Hepatic stellate cell (primary cell): ENCODE measurements at regions not wholly inside any gene's neighbourhood (a gene's known extent, or its start where the extent isn't known, plus 50 kb on each side); places are given as distances from the start of the nearest gene placed in this dataset.
"Not testable (repeated sequence)": the region's sequence is repeated elsewhere in the genome, so short reads cannot be mapped to it uniquely, and the experiment has no call there.

ENCODE experiments used
- DNase-seq: peaks from one replicate; pipeline ENCODE4 v3.0.0; 2011; ENCODE audit warnings: low spot score

DNA sequence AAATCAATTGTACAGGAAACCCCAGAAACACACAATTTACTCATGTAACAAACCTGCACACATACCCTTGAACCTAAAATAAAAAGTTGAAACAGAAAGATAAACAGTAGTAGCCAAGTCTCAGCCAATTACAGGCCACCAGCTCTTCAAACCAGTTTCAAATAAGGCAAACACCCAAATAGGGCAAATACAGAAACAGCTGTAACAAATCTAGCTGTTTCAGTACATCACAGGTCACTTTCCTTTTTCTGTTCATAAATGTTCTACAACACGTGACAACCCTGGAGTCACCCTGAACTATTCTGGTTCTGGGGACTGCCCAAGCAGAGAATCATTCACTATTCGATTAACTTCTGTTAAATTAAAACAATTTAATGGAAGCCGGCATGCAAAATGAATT, 329.0 kb downstream of the GJA1 start:
- no peak for DNase-seq

DNA sequence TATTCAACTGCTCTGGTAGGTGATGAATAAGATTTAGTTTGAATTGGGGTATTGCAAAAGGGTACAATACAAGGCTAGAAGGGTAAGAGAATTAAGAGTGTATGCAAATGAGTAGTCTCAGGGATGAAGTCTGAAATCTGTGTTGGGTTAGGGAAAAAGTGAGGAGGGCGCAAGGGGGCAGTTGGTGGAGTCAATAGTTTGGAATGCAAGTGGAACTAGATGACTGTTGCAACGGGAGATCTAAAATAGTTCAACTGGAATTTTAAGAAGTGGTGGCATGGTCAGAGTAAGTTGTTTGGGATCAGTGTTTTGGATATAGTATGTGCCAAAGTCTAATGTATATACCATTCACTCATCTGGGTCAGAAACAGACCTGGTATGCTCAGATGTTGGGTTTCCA, 329.6 kb downstream of the GJA1 start:
- no peak for DNase-seq

DNA sequence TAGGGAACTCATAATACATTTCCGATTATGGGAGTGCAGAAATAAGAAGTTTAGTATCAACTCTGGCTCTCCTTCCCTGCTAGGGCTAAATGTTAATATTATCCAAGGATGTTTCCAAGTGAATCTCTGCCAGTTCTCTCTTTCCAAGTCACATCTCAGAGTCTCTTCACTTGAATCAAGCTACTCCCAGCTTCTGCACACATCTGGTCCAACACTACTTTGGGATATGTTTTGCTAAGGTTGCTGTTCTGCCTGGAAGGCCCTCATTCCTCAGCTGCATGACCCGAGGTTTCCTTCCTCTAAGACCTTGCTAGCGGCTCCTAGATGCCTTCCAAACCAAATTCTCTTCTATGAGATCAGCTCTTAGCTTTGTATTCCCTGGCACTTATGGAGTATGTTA, 331.8 kb downstream of the GJA1 start:
- DNase-seq, result no peak

DNA sequence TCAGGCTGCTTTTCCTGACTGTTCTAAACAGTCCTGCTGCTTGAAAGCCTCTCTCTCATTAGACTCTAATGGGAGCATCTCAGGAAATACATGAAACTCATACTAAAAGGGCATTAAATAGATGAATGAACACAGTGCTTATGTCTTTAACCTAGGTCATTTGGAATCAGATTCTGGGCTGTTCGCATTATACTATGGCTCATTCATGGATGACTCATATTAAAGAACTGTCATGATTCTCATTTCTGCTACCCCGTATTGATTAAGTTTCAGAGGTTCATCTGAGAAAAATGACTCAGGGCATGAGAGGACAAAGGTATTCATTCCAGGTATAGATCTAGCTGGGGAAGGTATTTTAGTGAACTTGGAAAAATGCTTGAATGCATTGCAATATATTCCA, 335.5 kb downstream of the GJA1 start:
- no peak for DNase-seq

DNA sequence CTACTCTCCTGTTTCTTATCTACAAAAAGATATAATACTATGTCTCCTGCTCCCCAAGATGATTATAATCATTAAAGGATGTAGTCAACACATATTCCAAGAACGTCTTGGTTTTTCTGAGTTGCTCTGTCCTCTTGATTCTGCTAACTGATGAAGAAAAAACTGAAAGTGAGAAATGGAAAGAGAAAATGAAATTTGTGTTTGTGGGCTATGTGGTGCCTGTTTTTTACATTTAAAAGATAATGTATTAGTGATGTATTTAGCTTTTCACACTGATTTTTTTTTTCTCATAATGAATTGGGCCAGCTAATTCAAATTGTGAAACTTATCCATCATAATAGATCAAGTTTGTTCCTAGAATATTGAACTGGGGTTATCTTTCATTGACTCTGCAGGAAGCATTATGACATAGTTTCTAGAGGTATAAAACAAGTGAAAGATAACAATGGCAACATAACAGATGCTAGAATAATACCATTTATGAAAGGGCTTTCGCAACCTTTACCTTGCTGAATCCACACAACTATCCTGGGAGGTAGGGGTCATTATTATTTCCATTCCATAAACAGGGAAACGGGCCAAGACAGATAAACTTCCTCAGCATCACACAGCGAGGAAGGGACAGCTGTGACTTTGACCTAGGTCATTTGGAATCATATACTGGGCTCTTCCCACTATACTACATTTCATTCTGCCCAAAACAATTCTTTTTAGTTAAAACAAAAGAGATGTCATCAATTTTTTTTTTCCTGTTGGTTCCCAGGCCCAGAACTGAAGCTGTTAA, 336.7 kb downstream of the GJA1 start:
- no peak for DNase-seq

DNA sequence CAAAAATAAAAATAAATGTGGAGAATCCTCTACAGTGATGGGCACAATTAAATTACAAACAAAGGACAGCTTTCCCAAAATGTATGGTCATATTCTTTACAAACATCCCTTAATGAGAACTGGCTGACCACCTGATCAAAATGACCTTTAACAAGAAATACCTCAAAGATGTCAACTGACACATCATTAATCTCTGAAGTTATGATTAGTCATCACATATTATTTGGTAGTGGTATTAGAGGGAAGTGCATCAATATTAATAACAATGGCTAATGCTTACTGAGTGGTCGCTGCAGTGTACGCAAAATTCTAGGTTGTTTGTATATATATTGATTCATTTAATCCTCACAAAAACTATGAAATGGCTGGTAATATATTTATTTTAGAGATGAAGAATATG, 340.6 kb downstream of the GJA1 start:
- no peak for DNase-seq

DNA sequence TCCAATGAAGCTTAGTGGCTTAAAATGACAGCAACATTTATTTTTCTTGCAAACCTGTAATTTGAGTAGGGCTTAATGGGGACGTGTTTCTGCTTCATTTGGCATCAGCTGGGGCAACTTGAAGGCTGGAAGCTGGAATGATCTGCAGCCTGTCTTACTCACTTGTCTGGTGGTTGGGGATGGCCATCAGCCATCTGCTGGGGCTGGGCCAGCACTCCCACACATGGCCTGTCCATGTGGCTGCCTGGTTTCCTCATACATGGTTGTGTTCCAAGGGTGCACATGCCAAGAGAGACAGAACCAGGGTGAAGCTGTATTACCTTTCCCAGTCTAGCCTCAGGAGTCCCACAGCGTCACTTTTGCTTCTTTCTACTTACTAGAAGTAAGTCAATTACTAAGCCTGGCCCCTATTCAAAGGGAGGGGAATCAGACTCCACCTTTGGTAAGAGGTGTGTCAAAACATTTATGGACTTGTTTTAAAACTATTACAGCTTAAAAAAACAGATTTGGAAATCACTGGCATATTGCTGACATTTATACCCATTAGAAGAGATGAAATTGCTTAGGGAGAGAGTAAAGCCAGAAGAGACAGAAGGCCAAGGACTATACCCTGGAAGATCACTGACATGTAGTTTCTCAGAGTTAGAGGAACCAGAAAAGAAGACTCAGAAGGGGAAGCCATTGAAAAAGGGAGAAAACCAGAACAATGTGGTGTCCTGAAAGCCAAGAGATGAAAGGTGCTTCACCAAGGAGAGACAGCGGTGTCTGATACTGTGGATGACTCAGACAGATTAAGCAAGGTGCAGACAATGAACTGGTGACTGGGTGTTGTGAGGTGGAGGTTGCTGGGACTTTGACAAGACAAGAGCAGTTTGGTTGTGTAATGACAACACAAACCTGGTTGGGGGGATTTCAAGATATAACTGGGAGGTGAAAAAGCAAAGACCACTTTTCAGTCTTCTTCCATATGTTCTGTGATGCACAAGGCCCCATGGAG, 345.2 kb downstream of the GJA1 start:
- peak; percentile 22 for DNase-seq

DNA sequence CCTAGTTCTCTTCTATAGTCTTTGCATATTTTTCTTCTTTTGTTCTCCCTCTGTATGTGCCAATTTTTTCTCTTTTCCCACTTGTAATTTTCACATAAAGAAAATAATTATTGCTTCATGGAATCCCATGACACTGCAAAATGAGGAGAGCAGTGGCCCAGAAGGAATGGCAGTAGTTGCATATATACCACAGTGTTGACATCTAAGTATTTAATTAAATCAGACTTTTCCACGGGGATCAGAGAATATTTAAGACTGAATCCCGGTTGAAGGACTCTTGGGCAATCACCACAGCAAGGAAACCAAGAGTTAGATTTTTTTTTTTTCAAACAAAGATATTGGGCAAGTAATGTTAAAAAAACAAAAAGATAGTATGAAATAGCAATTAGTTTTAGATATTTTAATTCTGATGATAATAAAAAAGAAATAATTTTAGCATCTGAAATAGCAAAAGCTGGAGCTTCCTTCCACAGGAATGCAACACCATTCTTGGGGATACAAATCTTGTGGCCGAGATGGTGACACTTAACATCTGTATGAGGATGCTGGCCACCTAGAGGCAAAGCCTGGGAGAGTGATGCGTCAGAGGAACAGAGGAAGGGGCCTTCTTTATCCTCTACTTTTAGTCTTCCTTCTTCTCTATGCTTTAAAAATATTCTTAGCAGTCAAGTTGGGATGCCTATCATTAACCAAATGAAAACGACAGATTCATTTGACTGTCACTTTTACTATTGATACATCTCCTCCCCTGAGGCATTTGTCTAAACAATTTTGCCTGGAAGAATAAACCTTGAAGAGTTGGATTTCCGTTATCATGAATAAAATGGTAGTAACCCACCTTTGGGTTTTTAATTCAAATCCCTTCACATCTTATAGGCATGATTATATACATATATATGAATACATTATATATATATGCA, 356.2 kb downstream of the GJA1 start:
- DNase-seq, result no peak

DNA sequence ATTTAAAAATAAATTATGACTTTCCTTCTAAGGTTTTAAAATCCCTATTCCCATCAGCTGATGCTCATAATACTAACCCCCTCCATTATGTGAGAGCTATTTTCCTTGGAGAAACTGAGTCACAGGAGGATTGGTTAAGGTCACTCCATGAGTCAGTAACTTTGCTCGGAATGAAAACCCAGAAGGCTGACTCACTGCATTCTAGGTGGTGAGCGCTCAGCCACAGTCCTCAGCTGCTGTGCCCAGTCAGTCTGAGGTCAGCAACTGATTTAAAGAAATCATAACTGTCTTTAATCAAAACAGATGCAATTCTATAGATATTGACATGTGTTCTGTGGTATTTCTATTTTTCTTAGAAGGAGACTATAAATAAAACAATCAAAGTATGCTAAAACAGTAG, 359.2 kb downstream of the GJA1 start:
- peak; percentile 62 for DNase-seq

DNA sequence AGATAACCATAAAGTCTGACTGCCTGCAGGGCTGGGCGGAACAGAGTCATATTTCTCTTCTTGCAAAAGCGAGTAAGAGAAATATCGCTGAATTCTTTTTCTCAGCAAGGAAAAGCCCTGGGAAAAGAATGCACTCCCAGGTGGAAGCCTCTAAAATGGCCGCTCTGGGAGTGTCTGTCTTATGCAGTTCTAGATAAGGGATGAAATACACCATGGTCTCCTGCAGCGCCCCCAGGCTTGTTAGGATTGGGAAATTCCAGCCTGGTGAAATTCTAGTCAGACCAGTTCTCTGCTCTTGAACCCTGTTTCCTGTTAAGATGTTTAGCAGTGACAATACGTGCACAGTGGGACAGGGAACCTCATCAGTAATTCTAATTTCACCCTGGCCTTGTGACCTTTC, 362.2 kb downstream of the GJA1 start:
- DNase-seq, result not testable (repeated sequence)

DNA sequence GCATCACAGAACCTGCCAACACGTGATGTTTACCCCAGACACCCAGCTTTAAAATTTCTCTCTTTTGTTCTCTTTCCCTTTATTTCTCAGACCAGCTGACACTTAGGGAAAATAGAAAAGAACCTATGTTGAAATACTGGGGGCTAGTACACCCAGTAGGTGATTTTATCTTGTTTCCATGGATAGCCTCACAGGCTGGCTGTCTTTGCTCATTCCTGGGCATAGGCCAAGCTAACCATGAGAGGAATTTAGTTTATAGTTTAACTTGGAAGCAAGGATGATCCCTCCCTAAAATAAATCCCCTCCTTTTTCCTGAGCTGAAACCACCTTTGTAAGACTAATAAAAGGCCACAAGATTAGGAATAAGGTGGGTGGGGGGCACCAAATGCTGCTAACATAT, 362.7 kb downstream of the GJA1 start:
- not testable (repeated sequence) for DNase-seq

DNA sequence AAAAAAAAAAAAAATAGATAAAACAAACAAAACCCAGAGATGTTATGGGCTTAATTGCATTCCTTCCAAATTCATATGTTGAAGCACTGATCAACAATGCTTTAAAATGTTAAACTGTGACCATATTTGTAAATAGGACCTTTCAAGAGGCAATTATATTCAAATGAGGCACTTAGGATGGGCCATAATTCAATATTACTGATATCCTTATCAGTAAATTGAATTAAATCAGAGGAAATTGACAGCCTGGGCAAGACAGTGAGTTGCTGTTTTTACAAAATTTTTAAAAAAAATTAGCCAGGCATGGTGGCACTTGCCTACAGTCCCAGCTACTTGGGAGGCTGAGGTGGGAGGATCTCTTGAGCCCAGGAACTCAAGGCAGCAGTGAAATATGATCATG, 364.1 kb downstream of the GJA1 start:
- no peak for DNase-seq

DNA sequence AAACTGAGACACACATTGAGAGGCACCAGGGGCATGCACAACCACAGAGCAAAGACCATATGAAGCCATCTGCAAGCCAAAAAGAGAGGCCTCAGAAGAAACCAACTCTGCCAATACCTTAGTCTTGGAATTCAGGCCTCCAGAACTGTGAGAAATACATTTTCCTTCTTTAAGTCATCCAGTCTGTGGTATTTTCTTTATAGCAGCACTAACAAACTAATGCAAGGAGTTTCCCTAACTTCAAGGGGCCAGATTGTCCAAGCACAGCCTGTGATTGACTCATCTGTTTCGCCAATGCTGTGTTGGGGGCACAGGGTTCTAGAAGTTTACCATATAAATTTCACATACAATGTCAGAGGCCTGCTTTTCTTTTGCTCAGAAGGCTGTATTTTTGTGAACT, 364.6 kb downstream of the GJA1 start:
- DNase-seq, result no peak

DNA sequence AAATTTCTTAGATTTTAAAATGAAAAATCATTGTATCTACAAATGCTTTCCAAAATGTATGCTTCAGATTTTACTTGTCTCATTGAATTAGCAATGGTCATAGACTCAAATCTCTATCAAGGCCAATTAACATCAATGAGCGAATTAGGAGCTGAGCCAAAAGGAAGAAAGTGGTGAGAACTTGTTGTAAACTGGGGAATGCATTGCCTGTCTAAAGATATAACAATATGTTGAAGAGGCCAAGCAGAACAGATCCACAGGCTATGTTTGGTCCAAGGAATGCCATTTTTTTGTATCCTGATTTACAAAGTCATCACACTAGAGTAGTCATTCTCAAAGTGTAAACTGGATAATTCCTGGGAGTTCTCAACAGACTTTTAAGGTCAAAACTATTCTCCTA, 370.7 kb downstream of the GJA1 start:
- DNase-seq, result no peak

DNA sequence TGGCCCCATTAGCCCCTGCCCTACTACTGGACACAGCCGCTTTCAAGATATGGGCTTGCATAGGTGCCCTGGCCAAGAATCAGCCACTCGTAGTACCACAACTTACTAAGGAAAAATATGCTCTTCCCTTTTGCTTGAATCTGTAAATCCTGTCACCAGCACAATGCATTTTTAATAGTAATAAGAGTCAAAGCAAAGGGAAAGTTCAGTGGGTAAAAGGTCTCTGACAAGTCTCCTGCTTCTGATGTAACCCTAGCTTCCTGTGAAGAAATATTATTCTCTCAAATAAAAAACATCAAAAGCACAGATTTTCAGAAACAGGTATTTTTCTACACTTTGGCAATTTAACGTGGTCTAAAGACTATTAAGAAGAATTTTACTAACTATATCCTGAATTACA, 373.8 kb downstream of the GJA1 start:
- no peak for DNase-seq

DNA sequence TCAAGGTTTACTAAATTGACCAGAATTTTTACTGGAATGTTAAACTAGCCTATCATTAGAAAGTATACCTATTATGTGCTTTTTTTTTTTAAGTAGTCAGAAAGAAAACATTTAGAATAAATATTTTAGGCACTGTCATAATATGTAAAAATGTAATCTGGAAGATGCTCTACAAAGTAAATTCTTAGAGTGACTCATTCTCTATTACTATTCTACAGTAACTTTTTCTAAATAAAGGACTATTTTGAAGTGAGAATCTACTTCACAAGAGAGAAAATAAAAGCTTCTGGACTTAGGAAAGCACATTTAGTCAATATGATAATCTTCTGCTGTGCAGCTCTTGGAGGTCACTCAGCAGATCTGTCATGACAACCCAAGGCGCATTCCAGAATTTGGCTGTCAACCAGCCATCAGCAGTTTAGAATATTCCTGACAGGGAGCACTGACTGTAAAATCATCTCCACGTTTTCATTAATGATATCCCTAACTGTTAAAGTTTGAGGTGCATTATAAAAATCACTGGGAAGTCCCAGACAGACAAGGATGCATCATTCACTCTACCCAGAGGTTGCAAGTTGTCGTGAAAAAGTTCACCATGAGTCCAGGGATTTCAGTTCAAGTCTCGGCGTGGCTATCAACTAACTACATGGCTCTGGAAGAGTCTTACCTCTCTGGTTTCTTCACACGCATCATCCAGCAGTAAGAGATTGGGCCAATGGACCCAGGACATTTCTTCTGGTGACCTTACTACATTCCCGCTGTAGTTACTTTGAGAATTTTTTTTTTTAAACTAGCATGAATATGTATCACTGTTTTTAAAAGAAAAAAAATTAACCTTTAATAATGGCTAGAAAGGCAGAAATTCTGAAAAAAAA, 374.9 kb downstream of the GJA1 start:
- DNase-seq, result no peak

DNA sequence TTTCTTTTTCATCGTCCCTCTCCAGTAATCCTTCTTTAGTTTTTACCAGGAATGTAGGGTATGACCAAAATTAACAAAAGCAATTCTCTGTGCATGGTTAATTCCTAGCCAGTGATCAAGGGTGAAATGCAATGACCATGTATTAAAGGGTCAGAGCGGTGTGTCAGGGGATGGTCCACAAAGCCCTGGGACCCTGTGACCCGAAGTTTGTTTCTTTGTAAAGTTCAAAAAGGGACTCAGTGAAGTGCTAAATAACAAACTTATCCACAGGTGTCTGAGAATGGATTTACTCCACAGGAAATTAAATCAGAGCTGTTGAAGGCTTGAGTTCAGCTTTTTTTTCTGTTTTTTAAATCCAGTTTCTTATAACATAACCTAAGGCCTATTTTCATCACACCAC, 375.7 kb downstream of the GJA1 start:
- no peak for DNase-seq

DNA sequence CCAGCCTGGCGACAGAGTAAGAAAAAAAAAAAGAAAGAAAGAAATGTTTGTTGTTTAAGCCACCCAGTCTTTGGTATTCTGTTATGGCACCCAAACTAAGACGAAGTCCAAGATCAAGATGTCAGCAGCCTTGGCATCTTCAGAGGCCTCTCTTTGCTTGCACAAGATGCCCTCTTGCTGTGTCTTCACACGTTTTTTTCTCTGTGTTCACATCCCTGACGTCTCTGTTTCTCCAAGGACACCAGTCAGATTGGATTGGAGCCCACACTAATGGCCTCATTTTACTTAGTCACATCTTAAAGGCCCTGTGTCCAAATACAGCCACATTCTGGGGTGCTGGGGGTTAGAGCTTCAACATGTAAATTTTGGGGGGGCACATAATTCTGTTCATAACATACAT, 380.9 kb downstream of the GJA1 start:
- no peak for DNase-seq

DNA sequence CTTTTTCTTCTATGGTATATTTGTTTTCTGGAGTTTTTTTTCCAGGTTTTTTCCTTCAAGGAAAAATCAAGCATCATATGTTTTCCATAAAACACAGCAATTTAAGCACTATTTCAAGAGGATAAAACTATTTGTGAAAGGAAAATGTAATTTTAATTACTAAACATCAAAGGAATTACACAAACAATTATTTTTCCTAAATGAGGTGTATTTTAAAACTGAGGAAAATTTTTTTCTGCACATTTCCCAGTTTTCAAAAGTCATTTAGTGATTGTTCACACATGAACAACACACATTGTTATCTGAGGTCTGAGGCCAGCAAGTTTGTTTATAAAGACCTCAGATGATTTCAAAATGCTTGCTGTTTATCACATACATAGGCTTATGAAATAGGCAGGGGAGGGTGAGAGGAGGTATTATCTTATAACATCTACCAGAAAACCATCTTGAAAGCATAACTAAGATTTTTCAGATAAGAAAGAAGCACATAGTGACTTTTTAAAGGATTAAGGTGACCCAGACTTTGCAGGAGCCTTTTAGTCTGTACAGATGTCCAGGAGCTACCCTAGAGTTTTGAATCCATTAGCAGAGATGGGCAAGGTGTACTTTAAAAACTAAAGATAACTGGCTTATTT, 381.6 kb downstream of the GJA1 start:
- no peak for DNase-seq

DNA sequence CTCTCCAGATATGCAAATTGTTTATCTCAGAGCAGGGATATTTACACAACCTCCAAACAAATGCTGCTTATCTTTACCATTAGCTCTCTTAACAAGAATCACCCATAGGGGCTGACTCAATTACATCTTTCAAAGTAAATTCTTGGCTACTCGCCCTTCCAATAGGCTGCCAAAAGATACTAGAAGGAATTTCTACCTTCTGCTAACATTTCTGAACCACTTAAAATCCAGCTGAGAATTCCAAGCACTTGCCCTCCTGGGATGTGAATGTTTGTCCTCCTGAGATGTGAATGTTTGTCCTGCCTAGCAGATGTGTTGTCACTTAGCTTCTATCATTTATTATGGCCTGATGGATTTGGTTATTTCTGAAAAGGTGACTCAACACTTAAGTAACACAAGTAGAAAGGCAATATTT, 388.0 kb downstream of the GJA1 start:
- no peak for DNase-seq
